ENCODE measurements at regions not wholly inside any gene's neighbourhood (a gene's known extent, or its start where the extent isn't known, plus 50 kb on each side); places are given as distances from the start of the nearest gene placed in this dataset.

DNA sequence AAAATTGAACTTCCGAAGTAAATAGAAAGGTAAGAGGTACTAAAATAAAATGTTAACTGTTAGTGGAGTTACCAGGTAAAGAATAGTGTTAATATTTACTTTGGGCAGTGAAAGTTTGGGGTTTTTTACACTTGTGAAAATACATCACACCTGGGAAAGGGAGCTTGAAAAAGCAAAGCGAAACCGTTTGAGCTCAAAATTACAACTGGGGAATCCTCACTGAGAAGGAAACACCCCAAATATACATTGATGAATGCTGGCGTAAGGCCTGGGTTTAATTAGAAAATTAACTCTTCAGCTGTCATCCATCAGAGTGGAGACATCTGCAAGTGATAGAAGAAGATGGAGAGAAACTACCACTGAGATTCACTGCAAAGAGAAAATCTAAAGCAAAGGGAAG lies 1153.0 kb downstream of the SLITRK5 start:
- no peak overlapping the region for H3K4ac ChIP-seq (ENCODE audit: low read depth, low read length)
- BruUV-seq (replicated peaks), result no TSS peak
- H3K23ac ChIP-seq (ENCODE audit: low read depth, low read length), result no peak overlapping the region
- no peak overlapping the region for H2BK120ac ChIP-seq (ENCODE audit: low read depth, low read length)
- no peak overlapping the region for H2BK15ac ChIP-seq (ENCODE audit: low read depth, low read length)
- no peak overlapping the region for H2BK5ac ChIP-seq (ENCODE audit: low read depth, low read length, poor library complexity, severe bottlenecking)
- no peaks in the 10 kb centered on the region for H4K20me1 ChIP-seq (ENCODE audit: insufficient read depth, low read length)
- H3K9me3 ChIP-seq (ENCODE audit: control insufficient read depth, insufficient read depth, low read length), result no peaks in the 10 kb centered on the region
- H4K8ac ChIP-seq (ENCODE audit: low read depth in 2 of 2, low read length in 2 of 2), result no peak overlapping the region
- no peak overlapping the region for H3K14ac ChIP-seq (replicated peaks; ENCODE audit: low read depth, low read length)
- no peak overlapping the region for H2AFZ ChIP-seq (replicated peaks; ENCODE audit: low read length, poor library complexity)
- ATAC-seq (ENCODE audit: low read depth) (no peak), DNase-seq (no peak)
- H3K9me1 ChIP-seq (ENCODE audit: insufficient read depth, low read length), result no peaks in the 10 kb centered on the region
- H4K91ac ChIP-seq (ENCODE audit: insufficient read depth, low read depth, low read length), result no peak overlapping the region
- no peaks in the 10 kb centered on the region for H3K27me3 ChIP-seq (ENCODE audit: control insufficient read depth, insufficient read depth, low read length)
- no peak overlapping the region for H3K18ac ChIP-seq (ENCODE audit: low read depth, low read length)
- no peaks in the 10 kb centered on the region for H3K79me1 ChIP-seq (ENCODE audit: low read depth in 1 of 2, low read length in 2 of 2)
- ChIA-PET CTCF (no interaction called here), POLR2A (ENCODE audit: unreplicated experiment) (no interaction called here)
- no peaks in the 10 kb centered on the region for H3K36me3 ChIP-seq (ENCODE audit: control insufficient read depth, insufficient read depth, low read length)
- no peak overlapping the region for H3K4me2 ChIP-seq (ENCODE audit: low read depth, low read length)
- intact Hi-C loops (cut with micrococcal nuclease), result no loop called here
- H3K4me3 ChIP-seq (ENCODE audit: insufficient read depth, low read depth, low read length), result no peak overlapping the region
- no CpG with 5 or more reads among the region's 4 CpGs for WGBS, 2 experiments (ENCODE audit: extremely low coverage in 2 of 2, insufficient read length in 1 of 2)
- TF ChIP-seq POLR2A (IDR thresholded peaks at IDR 0.05; ENCODE audit: low read depth, low read length), result no peak
- no peak for TF ChIP-seq MXI1 (IDR thresholded peaks at IDR 0.05; ENCODE audit: borderline replicate concordance, low read depth, low read length)
- TF ChIP-seq CEBPB (IDR thresholded peaks at IDR 0.05; ENCODE audit: low read depth, low read length), result no peak
- no peak for TF ChIP-seq RCOR1 (IDR thresholded peaks at IDR 0.05; ENCODE audit: insufficient replicate concordance, low read length)
- TF ChIP-seq RFX5 (IDR thresholded peaks at IDR 0.05; ENCODE audit: low read depth, low read length), result no peak
- no peak for TF ChIP-seq RAD21 (IDR thresholded peaks at IDR 0.05; ENCODE audit: low read length)
- TF ChIP-seq CTCF (conservative IDR thresholded peaks at IDR 0.05; ENCODE audit: low read depth, low read length), result no peak
- no peak for TF ChIP-seq SMC3 (IDR thresholded peaks at IDR 0.05; ENCODE audit: low read depth, low read length)
- no peak for TF ChIP-seq FOS (IDR thresholded peaks at IDR 0.05; ENCODE audit: low read depth, low read length)
- no peak for TF ChIP-seq BHLHE40 (IDR thresholded peaks at IDR 0.05; ENCODE audit: low read depth, low read length)
- TF ChIP-seq NFE2L2 (IDR thresholded peaks at IDR 0.05; ENCODE audit: low read depth, low read length), result no peak
- TF ChIP-seq, protein P1, sequence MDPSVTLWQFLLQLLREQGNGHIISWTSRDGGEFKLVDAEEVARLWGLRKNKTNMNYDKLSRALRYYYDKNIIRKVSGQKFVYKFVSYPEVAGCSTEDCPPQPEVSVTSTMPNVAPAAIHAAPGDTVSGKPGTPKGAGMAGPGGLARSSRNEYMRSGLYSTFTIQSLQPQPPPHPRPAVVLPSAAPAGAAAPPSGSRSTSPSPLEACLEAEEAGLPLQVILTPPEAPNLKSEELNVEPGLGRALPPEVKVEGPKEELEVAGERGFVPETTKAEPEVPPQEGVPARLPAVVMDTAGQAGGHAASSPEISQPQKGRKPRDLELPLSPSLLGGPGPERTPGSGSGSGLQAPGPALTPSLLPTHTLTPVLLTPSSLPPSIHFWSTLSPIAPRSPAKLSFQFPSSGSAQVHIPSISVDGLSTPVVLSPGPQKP (IDR thresholded peaks at IDR 0.05; ENCODE audit: borderline replicate concordance, low read depth, low read length), result no peak
- no peak for TF ChIP-seq CHD1 (IDR thresholded peaks at IDR 0.05; ENCODE audit: low read depth, low read length)
- no peak for TF ChIP-seq MAZ (IDR thresholded peaks at IDR 0.05; ENCODE audit: borderline replicate concordance, low read depth, low read length)
- TF ChIP-seq MAFK (IDR thresholded peaks at IDR 0.05; ENCODE audit: low read depth, low read length), result no peak
- in situ Hi-C loops (cut with MboI; ENCODE audit: low sequenced_read_pairs), result no loop called here
- dilution Hi-C loops (cut with HindIII; ENCODE audit: low sequenced_read_pairs, unreplicated experiment), result no loop called here
- H3K4me1 ChIP-seq (ENCODE audit: control insufficient read depth, insufficient read depth, low read length), result no peaks in the 10 kb centered on the region
- H3K27ac ChIP-seq (ENCODE audit: insufficient read depth, low read length), result no peak overlapping the region
- H3K56ac ChIP-seq (ENCODE audit: extremely low read depth, insufficient read depth, low read length), result no peak overlapping the region
- H2BK20ac ChIP-seq (ENCODE audit: low read depth, low read length), result no peak overlapping the region
- no peak overlapping the region for H2AK5ac ChIP-seq (ENCODE audit: low read depth, low read length)
- H2AK9ac ChIP-seq (replicated peaks; ENCODE audit: low read depth, low read length, poor library complexity), result no peak overlapping the region
- no peak overlapping the region for H4K5ac ChIP-seq (ENCODE audit: low read depth, low read length)
- no peak overlapping the region for H3K9ac ChIP-seq (ENCODE audit: low read depth, low read length)

All from IMR-90 (cell line).